SW 1271 (cell line): ENCODE measurements at regions not wholly inside any gene's neighbourhood (a gene's known extent, or its start where the extent isn't known, plus 50 kb on each side); places are given as distances from the start of the nearest gene placed in this dataset.

Source experiments
- DNase-seq, 2 experiments: peaks; one replicate each; lab custom pipeline; 2025; lab: John Stamatoyannopoulos, UW

DNA sequence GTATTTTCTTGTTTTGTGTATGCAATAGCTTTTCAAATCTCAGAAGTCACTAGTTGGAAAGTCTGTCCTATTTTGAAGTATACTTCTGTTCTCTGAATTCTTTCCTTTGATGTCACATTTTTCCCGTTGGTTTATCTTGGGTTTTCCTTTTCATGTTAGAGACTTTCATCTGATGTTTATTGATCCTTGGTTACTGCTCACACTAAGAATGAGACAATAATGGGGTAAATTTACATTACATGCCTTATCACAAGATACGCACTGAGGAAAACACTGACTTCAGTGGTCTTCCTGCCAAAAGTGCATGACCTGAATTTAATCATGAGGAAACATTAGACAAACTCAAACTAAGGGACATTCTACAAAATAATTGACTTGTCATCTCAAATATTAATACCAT lies 63.5 kb upstream of the C1GALT1 start:
- DNase-seq = no peak

GRCh38 chr7:7119729-7120128 lies 62.6 kb upstream of the C1GALT1 start:
- DNase-seq = no peak

GRCh38 chr7:7122033-7122478 lies 60.3 kb upstream of the C1GALT1 start:
- no peak for DNase-seq

DNA sequence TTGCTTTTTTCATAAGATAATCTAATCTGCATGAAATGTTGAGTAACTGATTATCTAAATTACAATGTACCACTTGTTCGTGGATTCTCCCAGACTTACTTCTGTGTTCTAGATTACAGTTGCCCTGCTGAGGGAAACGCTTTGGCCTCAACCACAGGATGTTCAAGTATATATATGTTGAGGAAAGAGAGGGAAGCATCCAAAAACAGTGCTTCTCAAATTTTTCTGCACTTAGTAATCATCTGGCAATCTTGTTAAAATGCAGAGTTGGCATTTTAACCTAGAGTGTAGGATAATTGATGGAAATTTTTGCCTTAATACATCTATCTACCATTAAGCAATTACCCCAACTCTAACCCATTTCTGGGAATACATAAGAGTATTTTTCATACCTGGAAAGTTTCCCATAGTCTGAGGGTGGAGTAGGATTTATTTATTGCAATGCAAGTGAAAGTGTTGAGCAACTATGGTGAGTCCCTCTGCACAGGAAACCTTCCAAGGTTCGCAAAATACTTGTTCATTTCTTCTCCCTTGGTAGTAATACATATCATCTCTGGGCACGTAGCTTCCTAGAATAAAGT lies 59.6 kb upstream of the C1GALT1 start:
- DNase-seq = no peak

- no peak for DNase-seq
Measured at GRCh38 chr7:7125963-7126362, 56.4 kb upstream of the C1GALT1 start.

DNA sequence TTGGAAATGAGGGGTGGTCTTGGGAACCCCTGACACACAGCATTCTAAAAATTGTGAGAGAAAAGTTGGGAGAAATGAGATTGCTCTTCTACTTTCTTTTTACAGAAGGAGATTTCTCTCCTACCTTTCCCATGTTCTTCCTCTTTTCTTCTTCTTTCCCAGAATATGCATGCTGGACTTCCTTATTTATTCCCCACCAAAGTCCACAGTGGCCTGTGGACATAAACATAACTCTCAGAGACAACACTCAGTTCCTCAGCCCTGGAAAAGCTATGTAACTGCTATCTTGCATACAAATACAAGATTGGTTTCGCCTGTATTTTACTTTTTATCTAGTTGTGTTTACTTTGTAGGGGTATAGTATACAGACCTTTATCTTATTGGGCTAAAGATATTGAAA lies 54.6 kb upstream of the C1GALT1 start:
- no peak for DNase-seq

GRCh38 chr7:7129381-7129780 lies 53.0 kb upstream of the C1GALT1 start:
- no peak for DNase-seq

DNA sequence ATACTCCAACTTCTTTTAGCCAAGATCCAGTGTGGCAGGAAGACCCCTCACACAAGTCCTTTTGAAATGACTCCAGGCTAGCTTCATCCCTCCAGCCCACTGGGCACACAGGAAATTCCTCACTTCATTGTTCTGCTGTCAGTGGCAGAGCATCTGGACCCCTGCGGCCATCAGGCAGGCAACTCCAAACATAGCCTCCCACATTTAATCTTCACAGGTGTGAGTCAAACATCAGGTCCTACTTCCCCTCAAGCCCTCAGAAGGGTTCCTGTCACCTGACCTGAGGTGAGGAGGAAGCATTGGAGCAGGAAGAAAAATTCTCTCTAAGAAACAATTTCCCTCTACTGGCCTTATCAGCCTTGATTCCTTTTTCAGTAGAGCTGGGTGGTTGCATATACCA lies 51.1 kb upstream of the C1GALT1 start:
- DNase-seq = no peak
